ENCODE measurements at regions not wholly inside any gene's neighbourhood (a gene's known extent, or its start where the extent isn't known, plus 50 kb on each side); places are given as distances from the start of the nearest gene placed in this dataset.

- DNase-seq (ENCODE audit: insufficient read length, low spot score) (no peak), FAIRE-seq (no peak)
Measured at GRCh38 chr15:94602754-94603470, 371.6 kb downstream of the MCTP2 start.

GRCh38 chr15:94606286-94606685 is 374.9 kb downstream of the MCTP2 start:
- no peak for DNase-seq (ENCODE audit: insufficient read length, low spot score)
- FAIRE-seq, result no peak

GRCh38 chr15:94607176-94607654 is 375.9 kb downstream of the MCTP2 start:
- FAIRE-seq (no peak), DNase-seq (ENCODE audit: insufficient read length, low spot score) (no peak)

GRCh38 chr15:94610069-94610468 is 378.7 kb downstream of the MCTP2 start:
- DNase-seq (ENCODE audit: insufficient read length, low spot score), result no peak
- FAIRE-seq, result no peak

- no peak for DNase-seq (ENCODE audit: insufficient read length, low spot score)
- FAIRE-seq, result no peak
Measured at GRCh38 chr15:94610485-94610884, 379.1 kb downstream of the MCTP2 start.

- DNase-seq (ENCODE audit: insufficient read length, low spot score) (no peak), FAIRE-seq (no peak)
Measured at GRCh38 chr15:94611656-94612055, 380.3 kb downstream of the MCTP2 start.

- no peak for FAIRE-seq
- no peak for DNase-seq (ENCODE audit: insufficient read length, low spot score)
Measured at GRCh38 chr15:94615688-94616087, 384.3 kb downstream of the MCTP2 start.

GRCh38 chr15:94620632-94621031 is 389.3 kb downstream of the MCTP2 start:
- DNase-seq (ENCODE audit: insufficient read length, low spot score) (no peak), FAIRE-seq (no peak)

- FAIRE-seq (no peak), DNase-seq (ENCODE audit: insufficient read length, low spot score) (no peak)
Measured at GRCh38 chr15:94621736-94622135, 390.4 kb downstream of the MCTP2 start.

GRCh38 chr15:94626949-94627348 is 395.6 kb downstream of the MCTP2 start:
- no peak for FAIRE-seq
- DNase-seq (ENCODE audit: insufficient read length, low spot score), result no peak

GRCh38 chr15:94631608-94632007 is 400.2 kb downstream of the MCTP2 start:
- FAIRE-seq, result no peak

GRCh38 chr15:94638183-94638582 is 406.8 kb downstream of the MCTP2 start:
- no peak for DNase-seq (ENCODE audit: insufficient read length, low spot score)
- FAIRE-seq, result no peak

More at GRCh38 chr15:94631608-94632007, 400.2 kb downstream of the MCTP2 start:
- DNase-seq (ENCODE audit: insufficient read length, low spot score), result no peak

GRCh38 chr15:94639701-94640100 is 408.3 kb downstream of the MCTP2 start:
- FAIRE-seq, result no peak
- DNase-seq (ENCODE audit: insufficient read length, low spot score), result no peak

- no peak for FAIRE-seq
- no peak for DNase-seq (ENCODE audit: insufficient read length, low spot score)
Measured at GRCh38 chr15:94644433-94644832, 413.1 kb downstream of the MCTP2 start.

- FAIRE-seq (no peak), DNase-seq (ENCODE audit: insufficient read length, low spot score) (no peak)
Measured at GRCh38 chr15:94653071-94653470, 421.7 kb downstream of the MCTP2 start.

GRCh38 chr15:94655249-94655880 is 424.0 kb downstream of the MCTP2 start:
- DNase-seq (ENCODE audit: insufficient read length, low spot score) (no peak), FAIRE-seq (no peak)

- DNase-seq (ENCODE audit: insufficient read length, low spot score), result no peak
- no peak for FAIRE-seq
Measured at GRCh38 chr15:94665676-94666441, 434.5 kb downstream of the MCTP2 start.

GRCh38 chr15:94666553-94666952 is 435.2 kb downstream of the MCTP2 start:
- DNase-seq (ENCODE audit: insufficient read length, low spot score), result no peak
- no peak for FAIRE-seq

GRCh38 chr15:94667109-94667508 is 435.7 kb downstream of the MCTP2 start:
- no peak for FAIRE-seq
- DNase-seq (ENCODE audit: insufficient read length, low spot score), result no peak

GRCh38 chr15:94670438-94671034 is 439.2 kb downstream of the MCTP2 start:
- FAIRE-seq, result no peak
- DNase-seq (ENCODE audit: insufficient read length, low spot score), result peak; percentile 33

GRCh38 chr15:94671858-94672532 is 440.6 kb downstream of the MCTP2 start:
- no peak for DNase-seq (ENCODE audit: insufficient read length, low spot score)
- FAIRE-seq, result no peak
